ENCODE measurements at regions not wholly inside any gene's neighbourhood (a gene's known extent, or its start where the extent isn't known, plus 50 kb on each side); places are given as distances from the start of the nearest gene placed in this dataset.
A peak's percentile ranks its signal among the peaks of the same experiment; 100 is the strongest.

- WGBS, 2 donors: 21 to 22% methylated on average over 3 of the region's 3 CpGs
Measured at GRCh38 chr1:168945870-168946269, 160.6 kb upstream of the ATP1B1 start.

GRCh38 chr1:168947041-168947440, 159.4 kb upstream of the ATP1B1 start:
- intact Hi-C loops (cut with DNase I): loop anchor here in 1 of 10 donors (10.0 kb wide), 1 partner anchor 158 kb away; the partner anchor contains the start of gene ATP1B1
- no peaks in the 10 kb centered on the region for H3K9me3 ChIP-seq
- ATAC-seq: no peak

More at GRCh38 chr1:168945870-168946269, 160.6 kb upstream of the ATP1B1 start:
- H3K36me3 ChIP-seq: no peaks in the 10 kb centered on the region
- peak; percentile 66 to 98 (median 90) for ATAC-seq
- peak overlapping the region in 7 of 10 donors; percentile 13 to 65 (median 57) for H3K27ac ChIP-seq
- H3K9me3 ChIP-seq: no peaks in the 10 kb centered on the region
- H3K27me3 ChIP-seq: no peaks in the 10 kb centered on the region
- no peak overlapping the region for H3K4me3 ChIP-seq
- no peak for TF ChIP-seq CTCF (IDR thresholded peaks at IDR 0.05)
- intact Hi-C loops (cut with DNase I): loop anchor here in 1 of 10 donors (10.0 kb wide), 1 partner anchor 159 kb away; the partner anchor contains the start of gene ATP1B1
- peaks cover 4 to 16% (median 11%) of the 10 kb centered on the region in 9 donors for H3K4me1 ChIP-seq
- peak; percentile 43 to 63 for DNase-seq

GRCh38 chr1:168949672-168950071, 156.8 kb upstream of the ATP1B1 start:
- peaks cover 4 to 16% (median 11%) of the 10 kb centered on the region in 9 donors for H3K4me1 ChIP-seq
- H3K27me3 ChIP-seq: no peaks in the 10 kb centered on the region
- H3K4me3 ChIP-seq: no peak overlapping the region
- H3K36me3 ChIP-seq: no peaks in the 10 kb centered on the region
- no peak overlapping the region for H3K27ac ChIP-seq
- ATAC-seq: no peak
- intact Hi-C loops (cut with DNase I): loop anchor here in 1 of 10 donors (10.0 kb wide), 1 partner anchor 155 kb away; the partner anchor contains the start of gene ATP1B1
- no peak for TF ChIP-seq CTCF (IDR thresholded peaks at IDR 0.05)
- peaks cover 0 to 6% (median 0%) of the 10 kb centered on the region in 11 donors for H3K9me3 ChIP-seq
- DNase-seq: no peak

More at GRCh38 chr1:168947041-168947440, 159.4 kb upstream of the ATP1B1 start:
- Histone ChIP-seq H3K27me3 (no peaks in the 10 kb centered on the region), H3K4me3 (no peak overlapping the region), H3K27ac (no peak overlapping the region), H3K36me3 (no peaks in the 10 kb centered on the region), H3K4me1 (peaks cover 4 to 16% (median 11%) of the 10 kb centered on the region in 9 donors)
- 93 to 94% methylated on average over 2 of the region's 2 CpGs for WGBS, 2 donors
- TF ChIP-seq CTCF (IDR thresholded peaks at IDR 0.05): no peak
- no peak for DNase-seq

- no peaks in the 10 kb centered on the region for H3K27me3 ChIP-seq
- H3K36me3 ChIP-seq: no peaks in the 10 kb centered on the region
- peaks cover 0 to 6% (median 0%) of the 10 kb centered on the region in 11 donors for H3K9me3 ChIP-seq
- no peak overlapping the region for H3K27ac ChIP-seq
- no peak overlapping the region for H3K4me3 ChIP-seq
- 94 to 95% methylated on average over 2 of the region's 2 CpGs for WGBS, 2 donors
- H3K4me1 ChIP-seq: peaks cover 0 to 22% (median 4%) of the 10 kb centered on the region in 9 donors
- TF ChIP-seq CTCF (IDR thresholded peaks at IDR 0.05): no peak
- ATAC-seq (no peak), DNase-seq (no peak)
- intact Hi-C loops (cut with DNase I): no loop called here
Measured at GRCh38 chr1:168957818-168958217, 148.7 kb upstream of the ATP1B1 start.

All from heart right ventricle (tissue), 16 donors.